ENCODE measurements at regions not wholly inside any gene's neighbourhood (a gene's known extent, or its start where the extent isn't known, plus 50 kb on each side); places are given as distances from the start of the nearest gene placed in this dataset.

- Histone ChIP-seq H2AFZ (ENCODE audit: low read depth, low read length) (no peak overlapping the region), H3K27me3 (ENCODE audit: control insufficient read depth in 2 of 2, insufficient read depth in 2 of 2, low read length in 2 of 2) (no peaks in the 10 kb centered on the region), H3K79me2 (ENCODE audit: control insufficient read depth, insufficient read depth, low read length) (no peaks in the 10 kb centered on the region), H3K36me3 (ENCODE audit: control insufficient read depth in 2 of 2, extremely low read depth in 1 of 2, insufficient read depth in 2 of 2, low read length in 2 of 2) (no peaks in the 10 kb centered on the region), H3K4me1 (ENCODE audit: control insufficient read depth, extremely low read depth, insufficient read depth, low read length) (no peaks in the 10 kb centered on the region), H3K9me3 (replicated peaks; ENCODE audit: control insufficient read depth, insufficient read depth, low read length) (peaks cover 7% of the 10 kb centered on the region), H4K20me1 (replicated peaks; ENCODE audit: control insufficient read depth, extremely low read depth, insufficient read depth, low read length) (no peaks in the 10 kb centered on the region), H3K4me3 (replicated peaks in 1 of 3; ENCODE audit: insufficient read depth in 1 of 3, low read depth in 1 of 3, low read length in 3 of 3) (no peak overlapping the region), H3K4me2 (ENCODE audit: insufficient read depth, low read length) (no peak overlapping the region), H3K9ac (replicated peaks; ENCODE audit: extremely low read depth, insufficient read depth, low read length) (no peak overlapping the region), H3K9me1 (replicated peaks; ENCODE audit: control insufficient read depth, extremely low read depth, insufficient read depth, low read length) (no peaks in the 10 kb centered on the region), H3K27ac (ENCODE audit: insufficient read depth, low read depth, low read length) (no peak overlapping the region)
- intact Hi-C loops (cut with micrococcal nuclease) (no loop called here), dilution Hi-C loops (cut with MboI; ENCODE audit: extremely low pct_ligation_motif_present, low sequenced_read_pairs) (no loop called here)
- TF ChIP-seq EZH2 (IDR thresholded peaks at IDR 0.05; ENCODE audit: borderline replicate concordance, low read depth, low read length, severe bottlenecking) (no peak), MYC (IDR thresholded peaks at IDR 0.05; ENCODE audit: low read depth, low read length) (no peak), POLR2A (IDR thresholded peaks at IDR 0.05; ENCODE audit: low read depth, low read length) (no peak), CTCF (IDR thresholded peaks at IDR 0.05; ENCODE audit: extremely low read depth in 1 of 2, insufficient read depth in 1 of 2, low read depth in 1 of 2, low read length in 2 of 2) (no peak), JUN (IDR thresholded peaks at IDR 0.05; ENCODE audit: borderline replicate concordance, insufficient read depth, insufficient read length, low read depth) (no peak), MAX (IDR thresholded peaks at IDR 0.05; ENCODE audit: insufficient read depth, insufficient read length) (no peak), FOS (IDR thresholded peaks at IDR 0.05; ENCODE audit: borderline replicate concordance, insufficient read depth, low read length) (no peak), GATA2 (IDR thresholded peaks at IDR 0.05; ENCODE audit: insufficient read depth, insufficient read length, low read depth, low read length) (no peak), POLR2AphosphoS5 (IDR thresholded peaks at IDR 0.05; ENCODE audit: insufficient read depth, low read depth, low read length) (no peak)
- no peak for FAIRE-seq
- BruUV-seq (replicated peaks): no TSS peak
- POLR2A ChIA-PET: no interaction called here
- DNase-seq (ENCODE audit: low read depth, low spot score): no peak
- CTCF ChIA-PET: no interaction called here
Observed at GRCh38 chr3:6041894-6042293, 819.0 kb upstream of the GRM7 start.

Measured in endothelial cell of umbilical vein (primary cell).